ENCODE measurements at regions not wholly inside any gene's neighbourhood (a gene's known extent, or its start where the extent isn't known, plus 50 kb on each side); places are given as distances from the start of the nearest gene placed in this dataset.

DNA sequence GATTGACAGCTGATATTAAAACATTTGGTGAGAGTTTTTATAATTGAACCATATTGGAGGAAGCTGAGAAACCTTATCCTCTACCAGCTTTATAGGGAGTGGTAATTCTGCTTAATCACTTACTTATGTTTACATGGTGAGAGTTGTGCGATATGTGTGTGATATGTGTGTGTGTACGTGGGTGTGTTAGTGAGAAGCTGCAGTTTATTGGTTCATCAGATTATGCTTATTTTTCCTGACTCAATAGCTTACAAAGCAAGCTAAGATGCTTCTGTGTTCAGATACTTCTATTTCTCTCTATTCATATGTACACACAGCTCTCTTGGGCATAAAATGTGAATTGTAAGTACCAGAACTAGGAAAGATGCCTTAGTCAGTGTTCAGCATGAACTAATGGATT lies 343.7 kb downstream of the GRIA2 start:
- TF ChIP-seq, protein P1, sequence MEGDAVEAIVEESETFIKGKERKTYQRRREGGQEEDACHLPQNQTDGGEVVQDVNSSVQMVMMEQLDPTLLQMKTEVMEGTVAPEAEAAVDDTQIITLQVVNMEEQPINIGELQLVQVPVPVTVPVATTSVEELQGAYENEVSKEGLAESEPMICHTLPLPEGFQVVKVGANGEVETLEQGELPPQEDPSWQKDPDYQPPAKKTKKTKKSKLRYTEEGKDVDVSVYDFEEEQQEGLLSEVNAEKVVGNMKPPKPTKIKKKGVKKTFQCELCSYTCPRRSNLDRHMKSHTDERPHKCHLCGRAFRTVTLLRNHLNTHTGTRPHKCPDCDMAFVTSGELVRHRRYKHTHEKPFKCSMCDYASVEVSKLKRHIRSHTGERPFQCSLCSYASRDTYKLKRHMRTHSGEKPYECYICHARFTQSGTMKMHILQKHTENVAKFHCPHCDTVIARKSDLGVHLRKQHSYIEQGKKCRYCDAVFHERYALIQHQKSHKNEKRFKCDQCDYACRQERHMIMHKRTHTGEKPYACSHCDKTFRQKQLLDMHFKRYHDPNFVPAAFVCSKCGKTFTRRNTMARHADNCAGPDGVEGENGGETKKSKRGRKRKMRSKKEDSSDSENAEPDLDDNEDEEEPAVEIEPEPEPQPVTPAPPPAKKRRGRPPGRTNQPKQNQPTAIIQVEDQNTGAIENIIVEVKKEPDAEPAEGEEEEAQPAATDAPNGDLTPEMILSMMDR (IDR thresholded peaks at IDR 0.05; ENCODE audit: low read depth, low read length), result no peak
- no peak for TF ChIP-seq EZH2phosphoT487 (IDR thresholded peaks at IDR 0.05; ENCODE audit: low read depth)
